ENCODE measurements at regions not wholly inside any gene's neighbourhood (a gene's known extent, or its start where the extent isn't known, plus 50 kb on each side); places are given as distances from the start of the nearest gene placed in this dataset.

DNA sequence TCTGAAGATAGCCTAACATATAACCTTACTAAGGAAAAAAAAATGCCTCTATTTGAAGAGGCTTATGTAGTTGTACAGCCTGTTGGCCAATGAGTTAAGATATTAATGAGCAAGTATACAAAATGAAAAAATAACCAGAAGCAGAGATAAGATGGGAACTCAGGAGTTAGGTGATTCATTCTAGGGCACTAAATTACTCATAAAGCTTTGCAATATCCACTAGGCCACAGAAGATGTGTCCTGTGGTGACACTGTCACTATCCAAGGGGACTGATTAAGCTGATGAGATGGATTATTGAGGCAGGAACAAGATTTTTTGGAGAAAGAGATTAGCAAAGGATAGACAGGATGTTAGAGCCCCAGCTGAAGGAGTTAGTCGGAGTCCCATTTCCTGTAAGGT lies 99.6 kb downstream of the LIG4 start:
- H3K27ac Mint-ChIP-seq: no peak overlapping the region
- H3K4me1 Mint-ChIP-seq: no peaks in the 10 kb centered on the region
- no peak overlapping the region for H3K4me3 Mint-ChIP-seq
- no peaks in the 10 kb centered on the region for H3K27me3 Mint-ChIP-seq (ENCODE audit: low read depth)
- H3K9me3 Mint-ChIP-seq: no peaks in the 10 kb centered on the region
- TF ChIP-seq, protein P1, sequence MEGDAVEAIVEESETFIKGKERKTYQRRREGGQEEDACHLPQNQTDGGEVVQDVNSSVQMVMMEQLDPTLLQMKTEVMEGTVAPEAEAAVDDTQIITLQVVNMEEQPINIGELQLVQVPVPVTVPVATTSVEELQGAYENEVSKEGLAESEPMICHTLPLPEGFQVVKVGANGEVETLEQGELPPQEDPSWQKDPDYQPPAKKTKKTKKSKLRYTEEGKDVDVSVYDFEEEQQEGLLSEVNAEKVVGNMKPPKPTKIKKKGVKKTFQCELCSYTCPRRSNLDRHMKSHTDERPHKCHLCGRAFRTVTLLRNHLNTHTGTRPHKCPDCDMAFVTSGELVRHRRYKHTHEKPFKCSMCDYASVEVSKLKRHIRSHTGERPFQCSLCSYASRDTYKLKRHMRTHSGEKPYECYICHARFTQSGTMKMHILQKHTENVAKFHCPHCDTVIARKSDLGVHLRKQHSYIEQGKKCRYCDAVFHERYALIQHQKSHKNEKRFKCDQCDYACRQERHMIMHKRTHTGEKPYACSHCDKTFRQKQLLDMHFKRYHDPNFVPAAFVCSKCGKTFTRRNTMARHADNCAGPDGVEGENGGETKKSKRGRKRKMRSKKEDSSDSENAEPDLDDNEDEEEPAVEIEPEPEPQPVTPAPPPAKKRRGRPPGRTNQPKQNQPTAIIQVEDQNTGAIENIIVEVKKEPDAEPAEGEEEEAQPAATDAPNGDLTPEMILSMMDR (IDR thresholded peaks at IDR 0.05; ENCODE audit: unreplicated experiment in 3 of 3): no peak
- H3K36me3 Mint-ChIP-seq (ENCODE audit: low read depth): no peaks in the 10 kb centered on the region

DNA sequence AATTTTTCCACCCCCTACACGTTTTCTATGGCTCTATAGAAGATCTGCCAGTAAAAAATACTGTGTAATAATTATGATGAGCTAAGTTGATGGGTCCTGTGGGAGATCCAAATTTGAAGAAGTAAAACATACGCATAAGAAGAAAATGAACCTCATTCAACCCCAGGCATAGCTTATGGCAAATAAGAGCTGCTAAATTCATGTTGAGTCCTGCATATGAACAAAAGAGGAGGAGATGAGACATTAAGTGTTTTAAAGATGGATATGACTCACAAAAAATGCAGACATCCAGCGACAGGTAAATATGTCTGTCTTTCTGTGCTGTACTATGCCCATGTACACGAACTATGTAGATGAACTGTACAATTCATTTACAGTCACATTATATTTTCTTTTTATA lies 101.9 kb downstream of the LIG4 start:
- H3K4me1 Mint-ChIP-seq: no peaks in the 10 kb centered on the region
- H3K27ac Mint-ChIP-seq: no peak overlapping the region
- no peaks in the 10 kb centered on the region for H3K9me3 Mint-ChIP-seq
- no peaks in the 10 kb centered on the region for H3K36me3 Mint-ChIP-seq (ENCODE audit: low read depth)
- H3K27me3 Mint-ChIP-seq (ENCODE audit: low read depth): no peaks in the 10 kb centered on the region
- TF ChIP-seq, protein P1 (IDR thresholded peaks at IDR 0.05; ENCODE audit: unreplicated experiment in 3 of 3): no peak
- no peak overlapping the region for H3K4me3 Mint-ChIP-seq

DNA sequence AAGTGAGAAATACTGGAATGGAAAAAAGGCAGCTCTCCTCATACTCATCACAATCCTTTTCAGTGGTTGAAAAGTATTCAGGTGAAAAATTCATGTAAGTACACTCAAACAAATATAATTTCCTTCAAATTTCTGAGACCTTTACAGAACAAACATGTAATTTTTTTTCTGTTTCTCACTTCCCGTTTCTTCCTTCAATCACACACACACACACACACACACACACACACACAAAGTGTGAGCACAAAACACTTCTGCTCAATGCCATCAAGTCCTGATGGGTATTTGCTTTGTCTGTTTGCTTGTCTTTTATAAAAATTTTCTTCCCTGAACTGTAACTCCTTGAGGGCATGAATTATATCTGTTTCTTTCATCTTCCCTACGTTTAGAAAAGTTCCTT lies 110.6 kb downstream of the LIG4 start:
- Mint-ChIP-seq H3K4me1 (peaks cover 4% of the 10 kb centered on the region), H3K36me3 (ENCODE audit: low read depth) (no peaks in the 10 kb centered on the region), H3K9me3 (no peaks in the 10 kb centered on the region), H3K27ac (no peak overlapping the region), H3K27me3 (ENCODE audit: low read depth) (no peaks in the 10 kb centered on the region), H3K4me3 (no peak overlapping the region)
- TF ChIP-seq, protein P1 (IDR thresholded peaks at IDR 0.05; ENCODE audit: unreplicated experiment in 3 of 3): no peak

DNA sequence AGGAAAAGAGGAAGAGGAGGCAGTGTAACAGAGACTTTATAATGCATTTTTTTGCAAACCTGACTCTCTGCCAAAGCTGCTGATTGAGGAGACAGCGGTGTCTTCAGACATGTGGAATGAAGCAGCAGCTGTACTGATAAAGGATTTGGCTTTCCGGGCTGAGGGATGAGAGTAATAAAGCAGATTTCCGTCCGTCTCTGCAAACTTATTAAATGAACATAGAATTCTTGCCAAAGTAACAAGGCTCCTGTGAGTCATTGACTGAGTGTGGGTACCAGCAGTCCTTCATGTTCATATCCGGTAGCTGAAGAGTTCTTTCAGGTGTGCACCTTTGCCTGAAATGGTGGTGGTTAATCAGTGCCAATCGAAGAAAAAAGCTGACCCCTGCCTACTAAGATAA lies 112.6 kb downstream of the LIG4 start:
- no peaks in the 10 kb centered on the region for H3K9me3 Mint-ChIP-seq
- no peaks in the 10 kb centered on the region for H3K36me3 Mint-ChIP-seq (ENCODE audit: low read depth)
- H3K4me3 Mint-ChIP-seq: no peak overlapping the region
- H3K27me3 Mint-ChIP-seq (ENCODE audit: low read depth): no peaks in the 10 kb centered on the region
- TF ChIP-seq, protein P1 (IDR thresholded peaks at IDR 0.05; ENCODE audit: unreplicated experiment in 3 of 3): no peak
- H3K4me1 Mint-ChIP-seq: peaks cover 4% of the 10 kb centered on the region
- H3K27ac Mint-ChIP-seq: no peak overlapping the region

DNA sequence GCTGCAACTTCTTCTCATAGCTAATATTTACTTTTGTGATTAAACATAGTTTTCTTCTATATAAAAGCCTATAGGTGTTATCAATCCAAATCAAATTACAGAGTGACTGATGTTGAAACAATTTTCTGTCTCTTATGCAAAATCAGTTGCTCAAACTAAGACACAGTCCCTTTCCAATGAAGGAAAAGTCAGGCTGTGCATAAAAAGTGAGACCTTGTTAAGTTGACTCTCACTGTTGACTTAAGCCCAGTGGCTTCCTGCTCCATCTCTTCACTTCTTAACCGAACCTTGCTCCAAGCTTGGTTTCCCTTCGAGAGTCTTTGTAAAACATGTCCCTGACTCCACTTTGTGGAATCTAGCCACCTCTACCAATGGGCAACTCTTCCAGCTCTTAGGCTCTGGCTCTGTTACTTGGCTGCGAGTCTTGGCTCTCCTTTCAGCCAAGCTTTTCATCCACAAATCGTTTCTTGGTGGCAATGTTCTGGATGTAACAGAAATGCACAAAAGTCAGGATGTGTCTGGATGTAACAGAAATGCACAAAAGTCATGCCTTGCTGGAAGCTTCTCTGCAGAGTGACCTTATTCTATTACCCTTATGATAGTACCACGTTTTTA lies 118.9 kb downstream of the LIG4 start:
- TF ChIP-seq, protein P1 (IDR thresholded peaks at IDR 0.05; ENCODE audit: unreplicated experiment in 3 of 3): no peak
- H3K9me3 Mint-ChIP-seq: no peaks in the 10 kb centered on the region
- H3K27ac Mint-ChIP-seq: no peak overlapping the region
- no peaks in the 10 kb centered on the region for H3K36me3 Mint-ChIP-seq (ENCODE audit: low read depth)
- no peak overlapping the region for H3K4me3 Mint-ChIP-seq
- no peaks in the 10 kb centered on the region for H3K27me3 Mint-ChIP-seq (ENCODE audit: low read depth)
- no peaks in the 10 kb centered on the region for H3K4me1 Mint-ChIP-seq

DNA sequence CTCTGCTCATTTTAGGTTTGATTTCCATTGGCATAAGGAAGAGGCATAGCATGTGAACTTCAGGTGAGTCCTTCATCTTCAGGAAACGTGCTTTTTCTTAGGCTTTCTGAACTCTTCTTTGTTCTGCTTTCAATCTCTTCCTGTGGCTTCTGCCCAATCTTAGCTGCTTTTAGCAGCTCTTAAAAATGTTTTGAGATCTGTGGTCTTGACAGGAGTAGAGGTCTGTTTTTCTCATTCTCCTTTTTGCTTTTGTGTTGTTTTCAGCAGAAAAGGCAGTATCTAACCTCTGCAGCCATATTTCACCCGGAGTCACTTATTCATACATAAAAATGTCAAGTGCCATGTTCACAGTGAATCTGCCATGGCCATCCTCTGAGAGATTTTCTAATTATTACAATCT lies 120.3 kb downstream of the LIG4 start:
- Mint-ChIP-seq H3K27me3 (ENCODE audit: low read depth) (no peaks in the 10 kb centered on the region), H3K36me3 (ENCODE audit: low read depth) (no peaks in the 10 kb centered on the region), H3K4me1 (no peaks in the 10 kb centered on the region), H3K9me3 (no peaks in the 10 kb centered on the region), H3K4me3 (no peak overlapping the region), H3K27ac (no peak overlapping the region)
- TF ChIP-seq, protein P1 (IDR thresholded peaks at IDR 0.05; ENCODE audit: unreplicated experiment in 3 of 3): no peak
